GM21576 (cell line): ENCODE measurements at regions not wholly inside any gene's neighbourhood (a gene's known extent, or its start where the extent isn't known, plus 50 kb on each side); places are given as distances from the start of the nearest gene placed in this dataset.

Experiments used
- ATAC-seq: cut with Tn5 transposase; IDR thresholded peaks from one replicate; pipeline ENCODE4 v1.9.1; 2021; ENCODE audit warnings: mild to moderate bottlenecking, moderate library complexity; ENCODE audit not compliant: unreplicated experiment

GRCh38 chr19:28983430-28983829, 229.5 kb downstream of the UQCRFS1 start:
- no peak for ATAC-seq

- ATAC-seq: no peak
Observed at GRCh38 chr19:28981994-28982393, 231.0 kb downstream of the UQCRFS1 start.

GRCh38 chr19:28981518-28981917, 231.4 kb downstream of the UQCRFS1 start:
- no peak for ATAC-seq

- no peak for ATAC-seq
Observed at GRCh38 chr19:28980236-28980868, 232.6 kb downstream of the UQCRFS1 start.

- no peak for ATAC-seq
Observed at GRCh38 chr19:28977826-28978225, 235.1 kb downstream of the UQCRFS1 start.

GRCh38 chr19:28972058-28972852, 240.7 kb downstream of the UQCRFS1 start:
- no peak for ATAC-seq

- ATAC-seq: no peak
Observed at GRCh38 chr19:28971513-28971912, 241.4 kb downstream of the UQCRFS1 start.

GRCh38 chr19:28971049-28971448, 241.9 kb downstream of the UQCRFS1 start:
- no peak for ATAC-seq

- no peak for ATAC-seq
Observed at GRCh38 chr19:28968721-28969120, 244.2 kb downstream of the UQCRFS1 start.

- no peak for ATAC-seq
Observed at GRCh38 chr19:28966737-28967399, 246.1 kb downstream of the UQCRFS1 start.

GRCh38 chr19:28964500-28964899, 248.5 kb downstream of the UQCRFS1 start:
- ATAC-seq: no peak

GRCh38 chr19:28963486-28964250, 249.3 kb downstream of the UQCRFS1 start:
- ATAC-seq: no peak

- no peak for ATAC-seq
Observed at GRCh38 chr19:28961772-28962500, 251.0 kb downstream of the UQCRFS1 start.

- no peak for ATAC-seq
Observed at GRCh38 chr19:28960986-28961705, 251.8 kb downstream of the UQCRFS1 start.

GRCh38 chr19:28960586-28960985, 252.4 kb downstream of the UQCRFS1 start:
- ATAC-seq: no peak

GRCh38 chr19:28956961-28957360, 256.0 kb downstream of the UQCRFS1 start:
- no peak for ATAC-seq

GRCh38 chr19:28956421-28956820, 256.5 kb downstream of the UQCRFS1 start:
- no peak for ATAC-seq

GRCh38 chr19:28949535-28949934, 263.4 kb downstream of the UQCRFS1 start:
- ATAC-seq: no peak

- no peak for ATAC-seq
Observed at GRCh38 chr19:28949027-28949426, 263.9 kb downstream of the UQCRFS1 start.

GRCh38 chr19:28948566-28948965, 264.4 kb downstream of the UQCRFS1 start:
- ATAC-seq: no peak
